ENCODE measurements at regions not wholly inside any gene's neighbourhood (a gene's known extent, or its start where the extent isn't known, plus 50 kb on each side); places are given as distances from the start of the nearest gene placed in this dataset.

- intact Hi-C loops (cut with micrococcal nuclease), result no loop called here
Observed at GRCh38 chr9:135268981-135269380, 181.5 kb downstream of the OLFM1 start.

GRCh38 chr9:135269912-135270830 is 182.7 kb downstream of the OLFM1 start:
- H3K27me3 Mint-ChIP-seq, result no peaks in the 10 kb centered on the region
- DNase-seq, result no peak
- H3K9me3 Mint-ChIP-seq, result peaks cover 4% of the 10 kb centered on the region
- no peaks in the 10 kb centered on the region for H3K36me3 Mint-ChIP-seq (ENCODE audit: low read depth)
- intact Hi-C loops (cut with micrococcal nuclease), result no loop called here
- no peak overlapping the region for H3K27ac Mint-ChIP-seq
- no peaks in the 10 kb centered on the region for H3K4me1 Mint-ChIP-seq
- H3K4me3 Mint-ChIP-seq, result no peak overlapping the region

More at GRCh38 chr9:135268981-135269380, 181.5 kb downstream of the OLFM1 start:
- Mint-ChIP-seq H3K27me3 (no peaks in the 10 kb centered on the region), H3K36me3 (ENCODE audit: low read depth) (no peaks in the 10 kb centered on the region), H3K27ac (no peak overlapping the region), H3K4me3 (no peak overlapping the region), H3K4me1 (no peaks in the 10 kb centered on the region), H3K9me3 (peaks cover 4% of the 10 kb centered on the region)
- DNase-seq, result no peak

GRCh38 chr9:135271425-135271824 is 184.0 kb downstream of the OLFM1 start:
- H3K9me3 Mint-ChIP-seq, result peaks cover 4% of the 10 kb centered on the region
- no peaks in the 10 kb centered on the region for H3K27me3 Mint-ChIP-seq
- no peaks in the 10 kb centered on the region for H3K36me3 Mint-ChIP-seq (ENCODE audit: low read depth)
- intact Hi-C loops (cut with micrococcal nuclease), result no loop called here
- no peak overlapping the region for H3K27ac Mint-ChIP-seq
- no peak for DNase-seq
- no peak overlapping the region for H3K4me3 Mint-ChIP-seq
- no peaks in the 10 kb centered on the region for H3K4me1 Mint-ChIP-seq

GRCh38 chr9:135272608-135273007 is 185.1 kb downstream of the OLFM1 start:
- Mint-ChIP-seq H3K36me3 (ENCODE audit: low read depth) (no peaks in the 10 kb centered on the region), H3K27me3 (no peaks in the 10 kb centered on the region), H3K4me3 (no peak overlapping the region), H3K27ac (no peak overlapping the region), H3K4me1 (no peaks in the 10 kb centered on the region), H3K9me3 (peaks cover 4% of the 10 kb centered on the region)
- DNase-seq, result no peak
- intact Hi-C loops (cut with micrococcal nuclease), result no loop called here

GRCh38 chr9:135273008-135273407 is 185.5 kb downstream of the OLFM1 start:
- peaks cover 4% of the 10 kb centered on the region for H3K9me3 Mint-ChIP-seq
- H3K27me3 Mint-ChIP-seq, result no peaks in the 10 kb centered on the region
- H3K36me3 Mint-ChIP-seq (ENCODE audit: low read depth), result no peaks in the 10 kb centered on the region
- no peak overlapping the region for H3K4me3 Mint-ChIP-seq
- H3K27ac Mint-ChIP-seq, result no peak overlapping the region
- H3K4me1 Mint-ChIP-seq, result no peaks in the 10 kb centered on the region
- intact Hi-C loops (cut with micrococcal nuclease), result no loop called here
- no peak for DNase-seq

GRCh38 chr9:135275163-135275562 is 187.7 kb downstream of the OLFM1 start:
- no peak overlapping the region for H3K4me3 Mint-ChIP-seq
- H3K27me3 Mint-ChIP-seq, result no peaks in the 10 kb centered on the region
- no peaks in the 10 kb centered on the region for H3K9me3 Mint-ChIP-seq
- intact Hi-C loops (cut with micrococcal nuclease), result no loop called here
- H3K27ac Mint-ChIP-seq, result no peak overlapping the region
- no peak for DNase-seq
- no peaks in the 10 kb centered on the region for H3K4me1 Mint-ChIP-seq
- H3K36me3 Mint-ChIP-seq (ENCODE audit: low read depth), result no peaks in the 10 kb centered on the region

- intact Hi-C loops (cut with micrococcal nuclease), result no loop called here
- H3K27me3 Mint-ChIP-seq, result no peaks in the 10 kb centered on the region
Observed at GRCh38 chr9:135275571-135276289, 188.3 kb downstream of the OLFM1 start.

GRCh38 chr9:135277219-135278201 is 190.0 kb downstream of the OLFM1 start:
- no peak overlapping the region for H3K4me3 Mint-ChIP-seq
- H3K4me1 Mint-ChIP-seq, result no peaks in the 10 kb centered on the region
- intact Hi-C loops (cut with micrococcal nuclease), result no loop called here
- H3K27me3 Mint-ChIP-seq, result no peaks in the 10 kb centered on the region
- no peak overlapping the region for H3K27ac Mint-ChIP-seq
- H3K9me3 Mint-ChIP-seq, result no peaks in the 10 kb centered on the region
- DNase-seq, result no peak
- H3K36me3 Mint-ChIP-seq (ENCODE audit: low read depth), result no peaks in the 10 kb centered on the region

More at GRCh38 chr9:135275571-135276289, 188.3 kb downstream of the OLFM1 start:
- no peaks in the 10 kb centered on the region for H3K9me3 Mint-ChIP-seq
- no peak overlapping the region for H3K27ac Mint-ChIP-seq
- H3K36me3 Mint-ChIP-seq (ENCODE audit: low read depth), result no peaks in the 10 kb centered on the region
- H3K4me1 Mint-ChIP-seq, result no peaks in the 10 kb centered on the region
- DNase-seq, result no peak
- H3K4me3 Mint-ChIP-seq, result no peak overlapping the region

- Mint-ChIP-seq H3K9me3 (no peaks in the 10 kb centered on the region), H3K4me3 (no peak overlapping the region), H3K27ac (no peak overlapping the region), H3K4me1 (no peaks in the 10 kb centered on the region), H3K36me3 (ENCODE audit: low read depth) (no peaks in the 10 kb centered on the region), H3K27me3 (no peaks in the 10 kb centered on the region)
- no peak for DNase-seq
- intact Hi-C loops (cut with micrococcal nuclease), result no loop called here
Observed at GRCh38 chr9:135278586-135278985, 191.1 kb downstream of the OLFM1 start.

- Mint-ChIP-seq H3K9me3 (no peaks in the 10 kb centered on the region), H3K36me3 (ENCODE audit: low read depth) (no peaks in the 10 kb centered on the region), H3K27ac (no peak overlapping the region), H3K4me3 (no peak overlapping the region), H3K4me1 (no peaks in the 10 kb centered on the region), H3K27me3 (no peaks in the 10 kb centered on the region)
- intact Hi-C loops (cut with micrococcal nuclease), result no loop called here
- DNase-seq, result no peak
Observed at GRCh38 chr9:135279385-135279784, 191.9 kb downstream of the OLFM1 start.

GRCh38 chr9:135279834-135280393 is 192.4 kb downstream of the OLFM1 start:
- intact Hi-C loops (cut with micrococcal nuclease), result no loop called here
- Mint-ChIP-seq H3K36me3 (ENCODE audit: low read depth) (no peaks in the 10 kb centered on the region), H3K4me3 (no peak overlapping the region), H3K4me1 (no peaks in the 10 kb centered on the region), H3K27ac (no peak overlapping the region), H3K9me3 (no peaks in the 10 kb centered on the region), H3K27me3 (no peaks in the 10 kb centered on the region)
- no peak for DNase-seq

- no peaks in the 10 kb centered on the region for H3K9me3 Mint-ChIP-seq
- no peaks in the 10 kb centered on the region for H3K4me1 Mint-ChIP-seq
- no peak overlapping the region for H3K27ac Mint-ChIP-seq
- intact Hi-C loops (cut with micrococcal nuclease), result no loop called here
- no peak overlapping the region for H3K4me3 Mint-ChIP-seq
- no peak for DNase-seq
- no peaks in the 10 kb centered on the region for H3K27me3 Mint-ChIP-seq
- H3K36me3 Mint-ChIP-seq (ENCODE audit: low read depth), result no peaks in the 10 kb centered on the region
Observed at GRCh38 chr9:135280666-135281065, 193.2 kb downstream of the OLFM1 start.

GRCh38 chr9:135281151-135281550 is 193.7 kb downstream of the OLFM1 start:
- peaks cover under 1% of the 10 kb centered on the region for H3K9me3 Mint-ChIP-seq
- H3K36me3 Mint-ChIP-seq (ENCODE audit: low read depth), result no peaks in the 10 kb centered on the region
- no peak overlapping the region for H3K4me3 Mint-ChIP-seq
- intact Hi-C loops (cut with micrococcal nuclease), result no loop called here
- H3K4me1 Mint-ChIP-seq, result no peaks in the 10 kb centered on the region
- no peak for DNase-seq
- no peaks in the 10 kb centered on the region for H3K27me3 Mint-ChIP-seq
- H3K27ac Mint-ChIP-seq, result no peak overlapping the region
